ENCODE measurements at regions not wholly inside any gene's neighbourhood (a gene's known extent, or its start where the extent isn't known, plus 50 kb on each side); places are given as distances from the start of the nearest gene placed in this dataset.

DNA sequence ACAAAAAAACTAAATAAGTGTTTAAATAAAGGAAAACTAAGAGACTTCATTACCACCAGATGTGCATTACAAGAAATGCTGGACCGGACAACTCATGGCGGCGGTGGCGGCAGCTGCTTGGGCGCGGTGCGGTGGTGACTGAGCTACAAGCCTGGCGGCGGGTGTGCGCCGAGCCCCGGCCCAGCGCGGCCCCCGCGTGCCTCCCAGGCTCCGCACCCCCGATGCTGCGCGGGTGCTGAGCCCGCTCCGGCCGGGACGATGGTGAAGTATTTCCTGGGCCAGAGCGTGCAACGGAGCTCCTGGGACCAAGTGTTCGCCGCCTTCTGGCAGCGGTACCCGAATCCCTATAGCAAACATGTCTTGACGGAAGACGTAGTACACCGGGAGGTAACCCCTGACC, 52.2 kb upstream of the RCOR3 start:
- H3K36me3 ChIP-seq (ENCODE audit: control insufficient read depth in 2 of 2, insufficient read depth in 2 of 2, low read length in 1 of 2), result no peaks in the 10 kb centered on the region
- no TSS peak for BruUV-seq (replicated peaks)
- POLR2A ChIA-PET, result no interaction called here

DNA sequence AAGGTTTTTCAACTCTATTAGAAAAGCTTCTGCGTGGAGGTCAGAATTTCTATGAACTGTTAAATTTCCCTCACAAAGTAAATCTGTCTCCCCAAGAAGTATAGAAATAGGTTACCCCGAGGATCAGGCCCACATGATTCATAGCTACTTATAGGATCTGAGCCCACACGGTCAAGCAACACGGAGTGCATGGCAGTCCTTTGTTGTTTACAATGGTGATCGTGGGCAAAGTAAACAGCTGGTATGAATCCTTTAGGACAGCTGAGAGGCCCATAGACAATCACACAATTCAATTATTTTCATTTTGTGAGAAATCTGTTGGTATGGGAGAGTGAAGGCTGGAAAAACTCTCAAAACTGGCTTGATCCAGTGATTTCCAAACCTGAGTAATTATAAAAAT, 58.9 kb upstream of the RCOR3 start:
- CTCF ChIA-PET, result interaction anchor here (0.7 kb wide), 1 partner anchor 155 kb away, joined by 3 read pairs; no protein-coding TSS in a partner anchor
- POLR2A ChIA-PET, result no interaction called here
- BruUV-seq (replicated peaks), result no TSS peak
- H2AFZ ChIP-seq (ENCODE audit: control insufficient read depth, low read depth, low read length), result no peak overlapping the region
- RAD21 ChIA-PET (ENCODE audit: unreplicated experiment), result no interaction called here
- no peaks in the 10 kb centered on the region for H3K4me1 ChIP-seq (ENCODE audit: control insufficient read depth, insufficient read depth, low read length)
- SMC1A ChIA-PET (ENCODE audit: uncharacterized antibody, unreplicated experiment), result no interaction called here
- no peaks in the 10 kb centered on the region for H3K79me2 ChIP-seq (ENCODE audit: control insufficient read depth, insufficient read depth, low read length)
- in situ Hi-C loops (cut with MboI), result no loop called here
- 37% methylated on average over 5 of the region's 5 CpGs for WGBS (ENCODE audit: insufficient coverage, insufficient replicate concordance, low lambda C conversion rate, missing lambda C conversion rate)
- no peaks in the 10 kb centered on the region for H3K36me3 ChIP-seq (ENCODE audit: control insufficient read depth in 2 of 2, insufficient read depth in 2 of 2, low read length in 1 of 2)
- H3K4me2 ChIP-seq (ENCODE audit: control insufficient read depth, insufficient read depth), result no peak overlapping the region
- no peaks in the 10 kb centered on the region for H4K20me1 ChIP-seq (ENCODE audit: control insufficient read depth, insufficient read depth)
- DNase-seq (ENCODE audit: low read depth, low spot score) (no peak), FAIRE-seq (no peak), ATAC-seq (no peak)
- H3K27ac ChIP-seq (ENCODE audit: control insufficient read depth, insufficient read depth), result no peak overlapping the region
- no peaks in the 10 kb centered on the region for H3K9me3 ChIP-seq (replicated peaks; ENCODE audit: control insufficient read depth, insufficient read depth, low read length)
- intact Hi-C loops (cut with micrococcal nuclease; ENCODE audit: unreplicated experiment), result no loop called here
- H3K4me3 ChIP-seq, result no peak overlapping the region
- no peak overlapping the region for H3K9ac ChIP-seq (ENCODE audit: control insufficient read depth, insufficient read depth, low read length)
- H3K27me3 ChIP-seq (replicated peaks in 1 of 2; ENCODE audit: control insufficient read depth in 2 of 2, insufficient read depth in 2 of 2, low read length in 1 of 2), result no peaks in the 10 kb centered on the region; a peak in 1 of 4 replicates
- TF ChIP-seq GABPA (IDR thresholded peaks at IDR 0.05; ENCODE audit: low read depth) (no peak), IKZF2 (IDR thresholded peaks at IDR 0.05) (no peak), CHD2 (IDR thresholded peaks at IDR 0.05; ENCODE audit: borderline replicate concordance, low read depth, low read length) (no peak), SMARCA5 (IDR thresholded peaks at IDR 0.05) (no peak), SMAD5 (IDR thresholded peaks at IDR 0.05; ENCODE audit: low read depth) (no peak), TCF12 (IDR thresholded peaks at IDR 0.05; ENCODE audit: low read depth, low read length) (no peak), CREM (IDR thresholded peaks at IDR 0.05; ENCODE audit: low read depth) (no peak), IKZF1 (conservative IDR thresholded peaks at IDR 0.05) (no peak), EGR1 (IDR thresholded peaks at IDR 0.05; ENCODE audit: borderline replicate concordance in 1 of 2, low read depth in 2 of 2, low read length in 2 of 2) (no peak), STAT1 (conservative IDR thresholded peaks at IDR 0.05) (no peak)
- TF ChIP-seq, protein P1, sequence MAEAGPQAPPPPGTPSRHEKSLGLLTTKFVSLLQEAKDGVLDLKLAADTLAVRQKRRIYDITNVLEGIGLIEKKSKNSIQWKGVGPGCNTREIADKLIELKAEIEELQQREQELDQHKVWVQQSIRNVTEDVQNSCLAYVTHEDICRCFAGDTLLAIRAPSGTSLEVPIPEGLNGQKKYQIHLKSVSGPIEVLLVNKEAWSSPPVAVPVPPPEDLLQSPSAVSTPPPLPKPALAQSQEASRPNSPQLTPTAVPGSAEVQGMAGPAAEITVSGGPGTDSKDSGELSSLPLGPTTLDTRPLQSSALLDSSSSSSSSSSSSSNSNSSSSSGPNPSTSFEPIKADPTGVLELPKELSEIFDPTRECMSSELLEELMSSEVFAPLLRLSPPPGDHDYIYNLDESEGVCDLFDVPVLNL (IDR thresholded peaks at IDR 0.05; ENCODE audit: low read depth, low read length), result no peak
- TF ChIP-seq, protein P2, sequence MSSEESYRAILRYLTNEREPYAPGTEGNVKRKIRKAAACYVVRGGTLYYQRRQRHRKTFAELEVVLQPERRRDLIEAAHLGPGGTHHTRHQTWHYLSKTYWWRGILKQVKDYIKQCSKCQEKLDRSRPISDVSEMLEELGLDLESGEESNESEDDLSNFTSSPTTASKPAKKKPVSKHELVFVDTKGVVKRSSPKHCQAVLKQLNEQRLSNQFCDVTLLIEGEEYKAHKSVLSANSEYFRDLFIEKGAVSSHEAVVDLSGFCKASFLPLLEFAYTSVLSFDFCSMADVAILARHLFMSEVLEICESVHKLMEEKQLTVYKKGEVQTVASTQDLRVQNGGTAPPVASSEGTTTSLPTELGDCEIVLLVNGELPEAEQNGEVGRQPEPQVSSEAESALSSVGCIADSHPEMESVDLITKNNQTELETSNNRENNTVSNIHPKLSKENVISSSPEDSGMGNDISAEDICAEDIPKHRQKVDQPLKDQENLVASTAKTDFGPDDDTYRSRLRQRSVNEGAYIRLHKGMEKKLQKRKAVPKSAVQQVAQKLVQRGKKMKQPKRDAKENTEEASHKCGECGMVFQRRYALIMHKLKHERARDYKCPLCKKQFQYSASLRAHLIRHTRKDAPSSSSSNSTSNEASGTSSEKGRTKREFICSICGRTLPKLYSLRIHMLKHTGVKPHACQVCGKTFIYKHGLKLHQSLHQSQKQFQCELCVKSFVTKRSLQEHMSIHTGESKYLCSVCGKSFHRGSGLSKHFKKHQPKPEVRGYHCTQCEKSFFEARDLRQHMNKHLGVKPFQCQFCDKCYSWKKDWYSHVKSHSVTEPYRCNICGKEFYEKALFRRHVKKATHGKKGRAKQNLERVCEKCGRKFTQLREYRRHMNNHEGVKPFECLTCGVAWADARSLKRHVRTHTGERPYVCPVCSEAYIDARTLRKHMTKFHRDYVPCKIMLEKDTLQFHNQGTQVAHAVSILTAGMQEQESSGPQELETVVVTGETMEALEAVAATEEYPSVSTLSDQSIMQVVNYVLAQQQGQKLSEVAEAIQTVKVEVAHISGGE (CRISPR knock-in tag; IDR thresholded peaks at IDR 0.05), result no peak

More for the DNA sequence above, 52.2 kb upstream of the RCOR3 start:
- DNase-seq (ENCODE audit: low read depth, low spot score), result no peak
- in situ Hi-C loops (cut with MboI), result no loop called here
- no peak for ATAC-seq
- ChIA-PET SMC1A (ENCODE audit: uncharacterized antibody, unreplicated experiment) (no interaction called here), RAD21 (ENCODE audit: unreplicated experiment) (no interaction called here), CTCF (no interaction called here)
- Histone ChIP-seq H3K27ac (ENCODE audit: control insufficient read depth, insufficient read depth) (no peak overlapping the region), H3K9ac (ENCODE audit: control insufficient read depth, insufficient read depth, low read length) (no peak overlapping the region), H3K4me3 (no peak overlapping the region), H3K9me3 (replicated peaks; ENCODE audit: control insufficient read depth, insufficient read depth, low read length) (no peaks in the 10 kb centered on the region; the same call in 2 of the 3 replicates), H3K4me1 (ENCODE audit: control insufficient read depth, insufficient read depth, low read length) (no peaks in the 10 kb centered on the region), H4K20me1 (ENCODE audit: control insufficient read depth, insufficient read depth) (no peaks in the 10 kb centered on the region), H3K4me2 (ENCODE audit: control insufficient read depth, insufficient read depth) (no peak overlapping the region), H2AFZ (ENCODE audit: control insufficient read depth, low read depth, low read length) (no peak overlapping the region), H3K27me3 (replicated peaks in 1 of 2; ENCODE audit: control insufficient read depth in 2 of 2, insufficient read depth in 2 of 2, low read length in 1 of 2) (no peaks in the 10 kb centered on the region; a peak in 1 of 4 replicates), H3K79me2 (ENCODE audit: control insufficient read depth, insufficient read depth, low read length) (no peaks in the 10 kb centered on the region)
- no peak for FAIRE-seq
- TF ChIP-seq HDAC2 (IDR thresholded peaks at IDR 0.05) (no peak), MXI1 (IDR thresholded peaks at IDR 0.05; ENCODE audit: low read depth, low read length) (no peak), ZNF24 (IDR thresholded peaks at IDR 0.05) (no peak)
- TF ChIP-seq, protein P3, sequence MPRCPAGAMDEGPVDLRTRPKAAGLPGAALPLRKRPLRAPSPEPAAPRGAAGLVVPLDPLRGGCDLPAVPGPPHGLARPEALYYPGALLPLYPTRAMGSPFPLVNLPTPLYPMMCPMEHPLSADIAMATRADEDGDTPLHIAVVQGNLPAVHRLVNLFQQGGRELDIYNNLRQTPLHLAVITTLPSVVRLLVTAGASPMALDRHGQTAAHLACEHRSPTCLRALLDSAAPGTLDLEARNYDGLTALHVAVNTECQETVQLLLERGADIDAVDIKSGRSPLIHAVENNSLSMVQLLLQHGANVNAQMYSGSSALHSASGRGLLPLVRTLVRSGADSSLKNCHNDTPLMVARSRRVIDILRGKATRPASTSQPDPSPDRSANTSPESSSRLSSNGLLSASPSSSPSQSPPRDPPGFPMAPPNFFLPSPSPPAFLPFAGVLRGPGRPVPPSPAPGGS (IDR thresholded peaks at IDR 0.05; ENCODE audit: borderline replicate concordance, insufficient read depth, low read depth, low read length, poor library complexity, severe bottlenecking), result no peak
- 86% methylated on average over 33 of the region's 33 CpGs for WGBS (ENCODE audit: insufficient coverage, insufficient replicate concordance, low lambda C conversion rate, missing lambda C conversion rate)
- intact Hi-C loops (cut with micrococcal nuclease; ENCODE audit: unreplicated experiment), result no loop called here
